ENCODE measurements at regions not wholly inside any gene's neighbourhood (a gene's known extent, or its start where the extent isn't known, plus 50 kb on each side); places are given as distances from the start of the nearest gene placed in this dataset.

GRCh38 chr2:118339386-118339785 is 251.1 kb downstream of the INSIG2 start:
- TF ChIP-seq CTCF (IDR thresholded peaks at IDR 0.05) = no peak
- TF ChIP-seq POLR2A (IDR thresholded peaks at IDR 0.05) = no peak

Data from adrenal gland (tissue), 5 donors.